GM21619 (cell line): ENCODE measurements at regions not wholly inside any gene's neighbourhood (a gene's known extent, or its start where the extent isn't known, plus 50 kb on each side); places are given as distances from the start of the nearest gene placed in this dataset.

Experiments used
- ATAC-seq: cut with Tn5 transposase; IDR thresholded peaks from one replicate; pipeline ENCODE4 v1.9.1; 2021; ENCODE audit not compliant: unreplicated experiment

- ATAC-seq, result no peak
Observed at GRCh38 chr3:115517457-115518050, 105.8 kb upstream of the GAP43 start.

GRCh38 chr3:115518100-115518852 is 105.0 kb upstream of the GAP43 start:
- no peak for ATAC-seq

- ATAC-seq, result no peak
Observed at GRCh38 chr3:115520241-115520640, 103.1 kb upstream of the GAP43 start.

- ATAC-seq, result no peak
Observed at GRCh38 chr3:115520651-115521245, 102.6 kb upstream of the GAP43 start.

GRCh38 chr3:115523458-115523857 is 99.9 kb upstream of the GAP43 start:
- ATAC-seq, result no peak

- no peak for ATAC-seq
Observed at GRCh38 chr3:115524549-115524948, 98.8 kb upstream of the GAP43 start.

- no peak for ATAC-seq
Observed at GRCh38 chr3:115525731-115526130, 97.6 kb upstream of the GAP43 start.

- no peak for ATAC-seq
Observed at GRCh38 chr3:115533218-115533617, 90.1 kb upstream of the GAP43 start.

- ATAC-seq, result no peak
Observed at GRCh38 chr3:115536171-115536570, 87.1 kb upstream of the GAP43 start.

- no peak for ATAC-seq
Observed at GRCh38 chr3:115537669-115538068, 85.6 kb upstream of the GAP43 start.

GRCh38 chr3:115547207-115547606 is 76.1 kb upstream of the GAP43 start:
- ATAC-seq, result no peak

- no peak for ATAC-seq
Observed at GRCh38 chr3:115548611-115549010, 74.7 kb upstream of the GAP43 start.

- ATAC-seq, result no peak
Observed at GRCh38 chr3:115549071-115549470, 74.2 kb upstream of the GAP43 start.

GRCh38 chr3:115550285-115550761 is 73.0 kb upstream of the GAP43 start:
- ATAC-seq, result no peak

- no peak for ATAC-seq
Observed at GRCh38 chr3:115551016-115551415, 72.3 kb upstream of the GAP43 start.

- ATAC-seq, result no peak
Observed at GRCh38 chr3:115552007-115552406, 71.3 kb upstream of the GAP43 start.

GRCh38 chr3:115553796-115554486 is 69.4 kb upstream of the GAP43 start:
- no peak for ATAC-seq

GRCh38 chr3:115554487-115554807 is 68.9 kb upstream of the GAP43 start:
- no peak for ATAC-seq

- ATAC-seq, result no peak
Observed at GRCh38 chr3:115562636-115563267, 60.6 kb upstream of the GAP43 start.

- no peak for ATAC-seq
Observed at GRCh38 chr3:115563984-115564383, 59.3 kb upstream of the GAP43 start.

GRCh38 chr3:115571413-115571812 is 51.9 kb upstream of the GAP43 start:
- no peak for ATAC-seq
